NCI-H1436 (cell line): ENCODE measurements at regions not wholly inside any gene's neighbourhood (a gene's known extent, or its start where the extent isn't known, plus 50 kb on each side); places are given as distances from the start of the nearest gene placed in this dataset.

Source experiments
- DNase-seq: peaks from one replicate; lab custom pipeline; 2025; lab: John Stamatoyannopoulos, UW

GRCh38 chr9:107690021-107690420 lies 200.5 kb upstream of the KLF4 start:
- DNase-seq: no peak

GRCh38 chr9:107688728-107689127 lies 199.2 kb upstream of the KLF4 start:
- DNase-seq: no peak

GRCh38 chr9:107685901-107686300 lies 196.3 kb upstream of the KLF4 start:
- DNase-seq: peak; percentile 14

GRCh38 chr9:107685376-107685775 lies 195.8 kb upstream of the KLF4 start:
- DNase-seq: no peak

GRCh38 chr9:107684224-107684623 lies 194.7 kb upstream of the KLF4 start:
- DNase-seq: no peak

- DNase-seq: no peak
Observed at GRCh38 chr9:107683566-107683965, 194.0 kb upstream of the KLF4 start.

GRCh38 chr9:107681988-107682387 lies 192.4 kb upstream of the KLF4 start:
- DNase-seq: no peak

GRCh38 chr9:107675351-107676259 lies 186.0 kb upstream of the KLF4 start:
- no peak for DNase-seq

GRCh38 chr9:107674721-107675277 lies 185.2 kb upstream of the KLF4 start:
- no peak for DNase-seq

- DNase-seq: no peak
Observed at GRCh38 chr9:107673861-107674720, 184.5 kb upstream of the KLF4 start.

- DNase-seq: no peak
Observed at GRCh38 chr9:107671588-107671987, 182.0 kb upstream of the KLF4 start.

GRCh38 chr9:107669422-107669821 lies 179.9 kb upstream of the KLF4 start:
- DNase-seq: no peak

- no peak for DNase-seq
Observed at GRCh38 chr9:107667231-107668070, 177.9 kb upstream of the KLF4 start.

GRCh38 chr9:107665057-107665456 lies 175.5 kb upstream of the KLF4 start:
- no peak for DNase-seq

- no peak for DNase-seq
Observed at GRCh38 chr9:107660976-107661375, 171.4 kb upstream of the KLF4 start.

- DNase-seq: peak; percentile 36
Observed at GRCh38 chr9:107653263-107653821, 163.8 kb upstream of the KLF4 start.

GRCh38 chr9:107650995-107651394 lies 161.4 kb upstream of the KLF4 start:
- DNase-seq: no peak

GRCh38 chr9:107650321-107650720 lies 160.8 kb upstream of the KLF4 start:
- DNase-seq: no peak

- no peak for DNase-seq
Observed at GRCh38 chr9:107648153-107648715, 158.7 kb upstream of the KLF4 start.

GRCh38 chr9:107647611-107648010 lies 158.0 kb upstream of the KLF4 start:
- no peak for DNase-seq

GRCh38 chr9:107647141-107647540 lies 157.6 kb upstream of the KLF4 start:
- DNase-seq: no peak
